Liver (tissue), 3 donors: ENCODE measurements at regions not wholly inside any gene's neighbourhood (a gene's known extent, or its start where the extent isn't known, plus 50 kb on each side); places are given as distances from the start of the nearest gene placed in this dataset.

Experiments
- CTCF ChIP-seq: fragments of 150-350 bp; IDR thresholded peaks from 2 replicates; pipeline ENCODE4 v1.5.1; 2017; ENCODE audit warnings: improper control_type of control experiment, low read depth, low read length; ENCODE audit not compliant: missing input control
- GABPA ChIP-seq, 2 donors: IDR thresholded peaks in 1 of 2; conservative IDR thresholded peaks in 1 of 2; 2 replicates each; pipeline ENCODE4 v1.6.1; 2016; ENCODE audit warnings: antibody characterized with exemption in 2 of 2, mild to moderate bottlenecking in 1 of 2, moderate library complexity in 1 of 2
- MAX ChIP-seq: IDR thresholded peaks from 2 replicates; pipeline ENCODE4 v1.6.1; 2016; ENCODE audit warnings: antibody characterized with exemption
- TAF1 ChIP-seq: conservative IDR thresholded peaks from 2 replicates; pipeline ENCODE4 v1.6.1; 2016; ENCODE audit warnings: antibody characterized with exemption, mild to moderate bottlenecking
- donor health status: healthy.
- donor health status: healthy.

- TF ChIP-seq TAF1: no peak
- TF ChIP-seq CTCF: no peak
- no peak for TF ChIP-seq MAX
- TF ChIP-seq GABPA (IDR thresholded peaks at IDR 0.05 in 1 of 2, conservative IDR thresholded peaks at IDR 0.05 in 1 of 2): no peak
Measured at GRCh38 chr4:57412259-57413054, 302.3 kb upstream of the IGFBP7 start.
